ENCODE measurements at regions not wholly inside any gene's neighbourhood (a gene's known extent, or its start where the extent isn't known, plus 50 kb on each side); places are given as distances from the start of the nearest gene placed in this dataset.
"Not testable (repeated sequence)": the region's sequence is repeated elsewhere in the genome, so short reads cannot be mapped to it uniquely, and the experiment has no call there.

DNA sequence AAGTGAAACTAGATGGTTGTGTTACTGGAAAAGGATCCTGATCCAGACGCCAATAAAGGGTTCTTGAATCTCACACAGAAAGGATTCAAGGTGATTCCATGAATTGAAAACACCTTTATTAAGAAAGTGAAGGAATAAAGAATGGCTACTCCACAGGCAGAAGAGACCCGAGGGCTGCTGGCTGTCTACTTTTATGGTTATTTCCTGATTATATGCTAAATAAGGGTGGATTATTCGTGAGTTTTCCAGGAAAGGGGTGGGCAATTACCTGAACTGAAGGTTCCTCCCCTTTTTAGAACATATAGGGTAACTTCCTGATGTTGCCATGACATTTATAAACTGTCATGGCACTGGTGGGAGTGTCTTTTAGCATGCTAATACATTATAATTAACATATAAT lies 50.9 kb upstream of the WARS2 start:
- no peak for DNase-seq (ENCODE audit: low read depth)

GRCh38 chr1:119204197-119204960 lies 63.9 kb upstream of the WARS2 start:
- DNase-seq (ENCODE audit: low read depth): no peak

DNA sequence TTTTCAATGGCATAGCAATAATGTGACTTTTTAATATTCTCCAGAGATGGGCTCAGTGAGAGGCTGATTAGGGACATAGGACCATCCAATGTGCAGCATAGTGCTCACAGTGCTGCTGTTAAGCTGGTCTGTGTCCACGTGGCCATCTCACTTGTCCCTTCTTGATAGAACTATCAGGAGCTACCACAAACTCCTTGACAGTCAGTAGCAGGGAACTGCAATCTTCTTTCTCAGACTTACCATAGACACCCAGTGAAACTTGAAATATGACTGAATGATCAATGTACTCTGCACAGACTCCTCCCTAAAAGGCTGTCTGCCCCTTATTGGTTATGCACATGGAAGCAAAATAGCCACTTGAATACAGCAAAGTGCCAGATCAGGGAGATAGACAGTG lies 64.5 kb upstream of the WARS2 start:
- DNase-seq (ENCODE audit: low read depth): no peak

DNA sequence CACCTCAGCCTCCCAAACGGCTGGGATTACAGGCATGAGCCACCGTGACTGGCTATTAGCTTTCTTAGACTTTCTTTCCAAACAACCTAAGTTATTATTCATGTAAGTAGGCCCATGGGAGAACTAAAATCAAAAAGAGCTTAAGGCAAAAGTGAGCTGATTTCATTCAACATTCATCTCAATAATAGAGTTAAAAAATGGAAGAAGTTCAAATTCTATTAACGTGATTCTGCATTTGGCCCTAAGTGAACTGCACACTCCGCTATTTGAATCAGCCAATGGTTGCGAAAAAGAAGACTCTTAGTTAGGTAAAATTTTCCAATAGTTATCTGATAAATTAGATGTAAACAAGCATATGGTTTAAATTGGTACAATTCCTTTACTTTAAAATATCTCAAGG lies 68.6 kb upstream of the WARS2 start:
- DNase-seq (ENCODE audit: low read depth): no peak

DNA sequence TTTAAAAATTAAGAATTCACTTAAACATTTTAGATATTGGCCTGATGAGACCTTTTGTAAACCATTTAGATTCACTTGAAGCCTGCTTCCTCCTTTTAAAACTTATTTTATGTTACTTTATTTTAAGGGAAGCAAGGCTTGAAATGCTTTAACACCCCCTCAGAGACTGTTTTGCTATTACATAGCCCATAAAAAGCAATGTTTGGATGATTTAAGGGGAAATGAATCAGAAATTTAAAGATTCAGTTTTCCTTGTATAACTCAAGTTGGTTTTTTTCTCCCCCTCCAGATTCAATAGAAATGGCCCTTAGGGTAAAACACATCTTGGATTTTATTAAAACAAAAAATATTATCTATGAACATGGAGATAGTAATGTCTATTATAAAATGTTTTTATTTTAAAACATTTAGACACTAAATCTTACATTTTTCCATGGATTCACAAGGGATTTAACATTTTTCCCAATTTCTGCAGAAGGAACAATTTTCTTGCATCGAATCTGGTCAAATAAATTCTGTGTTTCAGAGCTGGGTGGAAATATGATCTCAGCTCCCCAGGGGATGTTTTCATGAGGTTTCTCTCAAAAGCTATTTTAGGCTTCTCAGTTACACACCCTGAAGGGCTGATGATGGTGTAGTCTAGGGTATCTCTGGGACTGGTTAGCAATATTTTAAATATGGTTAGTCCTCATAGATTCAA lies 69.3 kb upstream of the WARS2 start:
- DNase-seq (ENCODE audit: low read depth): no peak

DNA sequence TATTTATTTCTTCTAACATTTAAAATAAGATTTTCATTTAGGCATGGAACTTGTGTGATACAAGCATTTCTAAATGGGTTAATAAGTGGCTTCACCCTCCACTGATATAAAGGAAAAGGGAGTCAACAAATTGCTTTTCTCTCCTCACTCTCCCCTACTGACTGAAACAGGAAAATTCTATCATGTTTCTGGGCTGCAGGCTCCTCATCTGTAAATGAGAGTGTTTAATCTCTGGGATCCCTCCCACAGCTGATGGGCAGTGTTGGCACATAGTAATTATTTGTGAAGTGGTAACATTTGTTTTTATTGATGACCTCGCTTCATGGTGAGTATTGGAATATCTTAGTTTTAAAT lies 69.8 kb upstream of the WARS2 start:
- no peak for DNase-seq (ENCODE audit: low read depth)

GRCh38 chr1:119213213-119213612 lies 72.8 kb upstream of the WARS2 start:
- DNase-seq (ENCODE audit: low read depth): not testable (repeated sequence)

DNA sequence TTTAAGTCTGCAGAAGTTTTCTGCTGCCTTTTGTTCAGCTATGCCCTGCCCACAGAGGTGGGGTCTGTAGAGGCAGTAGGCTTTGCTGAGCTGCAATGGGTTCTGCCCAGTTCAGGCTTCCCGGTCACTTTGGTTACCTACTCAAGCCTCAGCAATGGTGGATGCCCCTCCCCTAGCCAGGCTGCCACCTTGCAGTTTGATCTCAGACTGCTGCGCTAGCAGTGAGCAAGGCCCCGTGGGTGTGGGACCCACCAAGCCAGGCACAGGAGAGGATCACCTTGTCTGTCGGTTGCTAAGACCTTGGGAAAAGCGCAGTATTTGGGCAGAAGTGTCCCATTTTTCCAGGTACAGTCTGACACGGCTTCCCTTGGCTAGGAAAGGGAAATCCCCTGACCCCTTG lies 74.5 kb upstream of the WARS2 start:
- not testable (repeated sequence) for DNase-seq (ENCODE audit: low read depth)

GRCh38 chr1:119217309-119217828 lies 76.9 kb upstream of the WARS2 start:
- no peak for DNase-seq (ENCODE audit: low read depth)

- DNase-seq (ENCODE audit: low read depth): no peak
Observed at GRCh38 chr1:119219711-119220110, 79.3 kb upstream of the WARS2 start.

- DNase-seq (ENCODE audit: low read depth): no peak
Observed at GRCh38 chr1:119220991-119221390, 80.5 kb upstream of the WARS2 start.

DNA sequence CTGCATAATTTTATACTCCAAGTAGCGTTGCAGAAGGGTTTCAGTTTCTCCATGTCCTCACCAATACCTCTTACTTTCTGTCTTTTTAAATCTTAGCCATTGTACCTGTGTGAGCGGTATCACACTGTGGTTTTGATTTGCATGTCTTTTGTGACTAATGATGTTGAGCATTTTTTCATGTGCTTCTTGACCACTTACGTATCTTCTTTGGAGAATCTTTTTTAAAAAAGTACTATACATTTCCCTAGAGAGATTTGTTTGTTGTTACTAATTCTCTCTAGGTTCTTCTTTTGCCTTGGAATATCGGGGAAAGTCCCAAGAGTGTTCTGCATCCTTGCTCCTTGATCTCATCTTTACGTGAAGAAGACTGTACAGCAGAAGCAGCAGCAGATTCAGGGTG lies 81.8 kb upstream of the WARS2 start:
- no peak for DNase-seq (ENCODE audit: low read depth)

DNA sequence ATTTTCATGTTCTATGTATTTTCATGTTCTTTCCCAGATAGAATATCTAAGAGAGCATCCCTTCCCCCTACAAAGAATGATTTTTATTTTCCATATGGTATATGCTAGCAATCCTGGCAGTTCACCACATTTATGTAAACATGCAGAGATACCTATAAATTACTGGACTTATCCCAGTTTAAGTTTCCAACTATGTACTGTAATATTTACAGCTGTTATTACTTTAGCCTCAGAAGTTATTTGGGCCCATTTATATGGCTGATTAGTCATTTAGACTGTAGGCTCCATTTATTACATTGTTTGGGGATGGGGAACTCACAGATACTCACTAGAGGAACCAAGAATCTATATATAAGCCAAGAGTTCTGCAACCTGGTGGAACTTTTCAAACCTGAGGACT lies 84.8 kb upstream of the WARS2 start:
- DNase-seq (ENCODE audit: low read depth): no peak

GRCh38 chr1:119225831-119226230 lies 85.4 kb upstream of the WARS2 start:
- DNase-seq (ENCODE audit: low read depth): no peak

- DNase-seq (ENCODE audit: low read depth): no peak
Observed at GRCh38 chr1:119226321-119226720, 85.9 kb upstream of the WARS2 start.

- DNase-seq (ENCODE audit: low read depth): no peak
Observed at GRCh38 chr1:119226913-119227312, 86.5 kb upstream of the WARS2 start.

DNA sequence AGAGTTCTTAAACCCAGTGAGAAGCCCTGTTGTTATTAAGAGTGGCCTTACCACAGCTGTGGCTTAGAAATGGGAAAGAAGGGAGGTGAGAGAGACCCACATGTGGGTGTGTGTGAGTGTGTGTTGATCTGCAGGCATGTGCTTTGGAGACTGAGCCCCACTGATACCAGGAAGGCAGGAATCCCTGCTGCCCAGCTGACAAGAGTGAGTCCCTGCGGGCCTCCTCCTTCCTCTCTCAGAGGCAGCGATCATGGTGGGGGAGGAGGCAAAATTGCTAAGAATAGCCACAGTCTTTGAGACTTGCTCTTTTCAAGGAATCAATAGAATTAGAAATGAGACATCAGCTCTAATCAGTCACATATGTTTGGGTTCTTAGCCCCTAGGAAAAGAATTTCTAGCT lies 87.0 kb upstream of the WARS2 start:
- DNase-seq (ENCODE audit: low read depth): no peak

- no peak for DNase-seq (ENCODE audit: low read depth)
Observed at GRCh38 chr1:119228335-119229080, 88.1 kb upstream of the WARS2 start.

- no peak for DNase-seq (ENCODE audit: low read depth)
Observed at GRCh38 chr1:119235120-119235519, 94.7 kb upstream of the WARS2 start.

DNA sequence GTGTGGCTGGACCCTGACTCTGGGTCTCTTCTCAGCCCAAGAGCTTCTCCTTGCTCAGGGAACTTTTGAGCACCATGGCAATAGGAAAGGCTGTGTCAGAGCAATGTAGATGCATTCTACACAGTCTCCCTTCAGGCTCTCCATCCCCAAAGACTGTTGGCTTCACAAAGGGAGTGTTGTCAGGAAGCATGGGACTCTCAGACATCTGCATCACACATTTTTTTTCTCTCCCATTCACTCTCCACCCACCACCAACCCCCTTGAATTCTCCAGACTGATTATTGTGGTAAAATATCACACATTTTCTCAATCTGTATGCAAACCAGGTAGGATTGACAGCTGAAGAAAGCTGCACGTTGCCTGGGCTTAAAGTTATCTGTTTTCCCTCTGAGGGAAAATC lies 105.4 kb upstream of the WARS2 start:
- no peak for DNase-seq (ENCODE audit: low read depth)

DNA sequence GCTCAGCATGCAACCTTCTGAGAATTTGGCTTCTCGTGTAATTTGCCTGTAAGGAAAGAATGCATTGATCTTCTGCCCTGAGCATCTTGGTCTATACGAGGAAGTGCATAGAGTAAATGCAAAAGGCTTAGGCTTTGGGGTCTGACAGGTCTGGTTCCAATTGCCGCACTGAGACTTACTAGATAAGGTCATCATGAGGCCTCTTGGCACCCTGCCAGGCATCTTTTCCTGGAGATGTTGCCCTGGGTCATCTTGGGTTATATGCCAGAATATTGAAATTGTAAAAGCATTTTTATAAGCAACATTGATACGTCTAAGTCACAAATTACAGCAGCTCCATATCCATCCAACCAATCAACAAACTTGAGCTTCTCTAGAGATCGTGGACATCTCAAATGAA lies 108.8 kb upstream of the WARS2 start:
- no peak for DNase-seq (ENCODE audit: low read depth)

GRCh38 chr1:119250299-119250698 lies 109.8 kb upstream of the WARS2 start:
- DNase-seq (ENCODE audit: low read depth): no peak

DNA sequence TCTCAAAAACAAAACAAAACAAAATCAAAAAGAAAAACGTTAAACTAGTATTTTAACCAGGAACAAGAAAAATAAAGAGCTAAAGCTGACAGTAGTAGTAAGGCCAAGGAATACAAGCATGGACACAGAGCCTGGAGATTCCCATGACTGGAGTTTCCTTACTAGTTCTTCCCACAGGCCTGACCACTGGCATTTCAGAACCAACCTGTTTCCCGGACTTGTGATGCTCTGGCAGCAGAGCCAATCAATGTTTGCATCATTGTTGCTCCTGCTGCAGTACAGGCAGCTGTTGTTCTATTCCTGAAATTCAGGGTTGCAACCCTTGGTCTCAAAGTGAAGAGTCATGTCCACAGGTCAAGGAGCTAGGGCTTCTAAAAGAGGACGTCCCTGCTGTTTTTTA lies 111.3 kb upstream of the WARS2 start:
- DNase-seq (ENCODE audit: low read depth): no peak
